ENCODE measurements at regions not wholly inside any gene's neighbourhood (a gene's known extent, or its start where the extent isn't known, plus 50 kb on each side); places are given as distances from the start of the nearest gene placed in this dataset.

- H3K27ac Mint-ChIP-seq: no peak overlapping the region
- DNase-seq (ENCODE audit: low spot score in 2 of 2) (no peak), ATAC-seq (no peak)
- no peaks in the 10 kb centered on the region for H3K9me3 Mint-ChIP-seq
- H3K36me3 Mint-ChIP-seq: no peaks in the 10 kb centered on the region
Measured at GRCh38 chr2:134081238-134081938, 172.5 kb upstream of the MGAT5 start.

- ATAC-seq (no peak), DNase-seq (ENCODE audit: low spot score in 2 of 2) (no peak)
- H3K27ac Mint-ChIP-seq: no peak overlapping the region
- H3K36me3 Mint-ChIP-seq: no peaks in the 10 kb centered on the region
- no peaks in the 10 kb centered on the region for H3K9me3 Mint-ChIP-seq
Measured at GRCh38 chr2:134083548-134083947, 170.3 kb upstream of the MGAT5 start.

- DNase-seq (ENCODE audit: low spot score in 2 of 2): no peak
- H3K9me3 Mint-ChIP-seq: no peaks in the 10 kb centered on the region
- no peak for ATAC-seq
Measured at GRCh38 chr2:134086594-134087219, 167.2 kb upstream of the MGAT5 start.

GRCh38 chr2:134087371-134087921 lies 166.4 kb upstream of the MGAT5 start:
- DNase-seq (ENCODE audit: low spot score in 2 of 2) (no peak), ATAC-seq (no peak)
- Mint-ChIP-seq H3K36me3 (no peaks in the 10 kb centered on the region), H3K9me3 (no peaks in the 10 kb centered on the region), H3K27ac (no peak overlapping the region)

More at GRCh38 chr2:134086594-134087219, 167.2 kb upstream of the MGAT5 start:
- H3K36me3 Mint-ChIP-seq: no peaks in the 10 kb centered on the region
- H3K27ac Mint-ChIP-seq: no peak overlapping the region

- Mint-ChIP-seq H3K9me3 (no peaks in the 10 kb centered on the region), H3K27ac (no peak overlapping the region), H3K36me3 (no peaks in the 10 kb centered on the region)
- no peak for DNase-seq (ENCODE audit: low spot score in 2 of 2)
- no peak for ATAC-seq
Measured at GRCh38 chr2:134089454-134089853, 164.4 kb upstream of the MGAT5 start.

- Mint-ChIP-seq H3K27ac (no peak overlapping the region), H3K9me3 (no peaks in the 10 kb centered on the region), H3K36me3 (no peaks in the 10 kb centered on the region)
- DNase-seq (ENCODE audit: low spot score in 2 of 2) (no peak), ATAC-seq (no peak)
Measured at GRCh38 chr2:134097740-134098139, 156.1 kb upstream of the MGAT5 start.

- ATAC-seq: no peak
- no peaks in the 10 kb centered on the region for H3K9me3 Mint-ChIP-seq
Measured at GRCh38 chr2:134098321-134098720, 155.6 kb upstream of the MGAT5 start.

GRCh38 chr2:134099273-134099672 lies 154.6 kb upstream of the MGAT5 start:
- Mint-ChIP-seq H3K36me3 (no peaks in the 10 kb centered on the region), H3K9me3 (no peaks in the 10 kb centered on the region), H3K27ac (no peak overlapping the region)
- DNase-seq (ENCODE audit: low spot score in 2 of 2): no peak
- ATAC-seq: no peak

More at GRCh38 chr2:134098321-134098720, 155.6 kb upstream of the MGAT5 start:
- no peaks in the 10 kb centered on the region for H3K36me3 Mint-ChIP-seq
- DNase-seq (ENCODE audit: low spot score in 2 of 2): no peak
- no peak overlapping the region for H3K27ac Mint-ChIP-seq

GRCh38 chr2:134103196-134103595 lies 150.7 kb upstream of the MGAT5 start:
- no peaks in the 10 kb centered on the region for H3K36me3 Mint-ChIP-seq
- H3K27ac Mint-ChIP-seq: no peak overlapping the region
- H3K9me3 Mint-ChIP-seq: no peaks in the 10 kb centered on the region
- DNase-seq (ENCODE audit: low spot score in 2 of 2) (no peak), ATAC-seq (no peak)

- ATAC-seq (peak; percentile 98), DNase-seq (ENCODE audit: low spot score in 2 of 2) (no peak)
- Mint-ChIP-seq H3K36me3 (no peaks in the 10 kb centered on the region), H3K27ac (no peak overlapping the region), H3K9me3 (no peaks in the 10 kb centered on the region)
Measured at GRCh38 chr2:134104754-134105153, 149.1 kb upstream of the MGAT5 start.

- peaks cover 4% of the 10 kb centered on the region in 2 donors for H3K9me3 Mint-ChIP-seq
- ATAC-seq: no peak
- H3K36me3 Mint-ChIP-seq: peaks cover 0 to 5% of the 10 kb centered on the region in 2 donors
- no peak overlapping the region for H3K27ac Mint-ChIP-seq
- DNase-seq (ENCODE audit: low spot score in 2 of 2): no peak
Measured at GRCh38 chr2:134107402-134107801, 146.5 kb upstream of the MGAT5 start.

GRCh38 chr2:134108113-134108512 lies 145.8 kb upstream of the MGAT5 start:
- Mint-ChIP-seq H3K27ac (no peak overlapping the region), H3K9me3 (peaks cover 4% of the 10 kb centered on the region in 2 donors), H3K36me3 (peaks cover 0 to 5% of the 10 kb centered on the region in 2 donors)
- ATAC-seq (no peak), DNase-seq (ENCODE audit: low spot score in 2 of 2) (no peak)

GRCh38 chr2:134109246-134109645 lies 144.6 kb upstream of the MGAT5 start:
- no peak overlapping the region for H3K27ac Mint-ChIP-seq
- peaks cover 0 to 5% of the 10 kb centered on the region in 2 donors for H3K36me3 Mint-ChIP-seq

GRCh38 chr2:134109725-134110124 lies 144.1 kb upstream of the MGAT5 start:
- DNase-seq (ENCODE audit: low spot score in 2 of 2) (no peak), ATAC-seq (no peak)
- Mint-ChIP-seq H3K36me3 (peaks cover 0 to 5% of the 10 kb centered on the region in 2 donors), H3K27ac (no peak overlapping the region), H3K9me3 (peaks cover 4% of the 10 kb centered on the region in 2 donors)

More at GRCh38 chr2:134109246-134109645, 144.6 kb upstream of the MGAT5 start:
- ATAC-seq (no peak), DNase-seq (ENCODE audit: low spot score in 2 of 2) (no peak)
- peaks cover 4% of the 10 kb centered on the region in 2 donors for H3K9me3 Mint-ChIP-seq

GRCh38 chr2:134110532-134110931 lies 143.3 kb upstream of the MGAT5 start:
- H3K9me3 Mint-ChIP-seq: peaks cover 4% of the 10 kb centered on the region in 2 donors
- no peak overlapping the region for H3K27ac Mint-ChIP-seq
- ATAC-seq: no peak
- peaks cover 0 to 5% of the 10 kb centered on the region in 2 donors for H3K36me3 Mint-ChIP-seq
- no peak for DNase-seq (ENCODE audit: low spot score in 2 of 2)

- Mint-ChIP-seq H3K27ac (no peak overlapping the region), H3K9me3 (no peaks in the 10 kb centered on the region), H3K36me3 (no peaks in the 10 kb centered on the region)
- no peak for DNase-seq (ENCODE audit: low spot score in 2 of 2)
- no peak for ATAC-seq
Measured at GRCh38 chr2:134117676-134118075, 136.2 kb upstream of the MGAT5 start.

GRCh38 chr2:134118279-134119116 lies 135.4 kb upstream of the MGAT5 start:
- peak; percentile 72 to 73 for ATAC-seq
- H3K36me3 Mint-ChIP-seq: no peaks in the 10 kb centered on the region

More at GRCh38 chr2:134118279-134119116, 135.4 kb upstream of the MGAT5 start:
- DNase-seq (ENCODE audit: low spot score in 2 of 2): peak; percentile 73
- H3K27ac Mint-ChIP-seq: no peak overlapping the region
- H3K9me3 Mint-ChIP-seq: no peaks in the 10 kb centered on the region

Data from activated naive CD4-positive, alpha-beta T cell treated with anti-CD3 and anti-CD28 coated beads, Interleukin-2, amount 50 U/mL, for 72 hours (primary cell).